Keratinocyte (primary cell): ENCODE measurements at regions not wholly inside any gene's neighbourhood (a gene's known extent, or its start where the extent isn't known, plus 50 kb on each side); places are given as distances from the start of the nearest gene placed in this dataset.

ENCODE experiments used
- DNase-seq: peaks from one replicate; pipeline ENCODE4 v3.0.0-alpha.2; 2011; ENCODE audit warnings: low read depth, missing footprints, low spot score
- FAIRE-seq: peaks from 2 replicates; lab custom pipeline; 2011; peaks lifted over from hg19 to GRCh38; lab: Jason Lieb, UNC
- H2AFZ ChIP-seq: 2 replicates; pipeline ENCODE4 v1.6.0; 2012; ENCODE audit warnings: low read length, control low read depth, inconsistent platforms; ENCODE audit not compliant: control insufficient read depth
- H3K27ac ChIP-seq: 2 replicates; pipeline ENCODE4 v1.5.1; 2011; ENCODE audit warnings: low read length; ENCODE audit not compliant: control insufficient read depth, insufficient read depth
- H3K27me3 ChIP-seq: 3 replicates; pipeline ENCODE4 v1.6.0; 2011; ENCODE audit warnings: low read length; ENCODE audit not compliant: control insufficient read depth, insufficient read depth; ENCODE audit errors: extremely low read depth
- H3K36me3 ChIP-seq, 2 experiments: 2 replicates in 1 of 2; 3 replicates in 1 of 2; pipeline ENCODE4 v1.5.1; 2011; ENCODE audit warnings: low read length in 2 of 2, mild to moderate bottlenecking in 1 of 2; ENCODE audit not compliant: control insufficient read depth in 2 of 2, insufficient read depth in 2 of 2; ENCODE audit errors: extremely low read depth in 1 of 2
- H3K4me1 ChIP-seq: 3 replicates; pipeline ENCODE4 v1.5.1; 2011; ENCODE audit warnings: low read length; ENCODE audit not compliant: control insufficient read depth, insufficient read depth; ENCODE audit errors: extremely low read depth
- H3K4me2 ChIP-seq: 3 replicates; pipeline ENCODE4 v1.6.0; 2011; ENCODE audit warnings: low read depth, low read length; ENCODE audit not compliant: control insufficient read depth, insufficient read depth; ENCODE audit errors: extremely low read depth
- H3K4me3 ChIP-seq, 3 experiments: fragments of 200-600 bp in 1 of 3; sonication (generic) in 1 of 3; 2 replicates in 2 of 3; 3 replicates in 1 of 3; pipeline ENCODE4 v1.5.1; 2011 to 2016; ENCODE audit warnings: low read length in 3 of 3, mild to moderate bottlenecking in 3 of 3, control low read depth in 2 of 3, inconsistent platforms in 1 of 3, low read depth in 1 of 3, mixed read lengths in 1 of 3, mixed run types in 1 of 3, moderate library complexity in 1 of 3; ENCODE audit not compliant: control insufficient read depth in 2 of 3, insufficient read depth in 2 of 3; ENCODE audit errors: extremely low read depth in 1 of 3
- H3K79me2 ChIP-seq: 2 replicates; pipeline ENCODE4 v1.6.0; 2012; ENCODE audit warnings: low read length; ENCODE audit not compliant: control insufficient read depth, insufficient read depth
- H3K9ac ChIP-seq: 3 replicates; pipeline ENCODE4 v1.6.0; 2011; ENCODE audit warnings: low read length; ENCODE audit not compliant: control insufficient read depth, insufficient read depth; ENCODE audit errors: extremely low read depth
- H3K9me1 ChIP-seq: 3 replicates; pipeline ENCODE4 v1.6.0; 2011; ENCODE audit warnings: low read length; ENCODE audit not compliant: control insufficient read depth, insufficient read depth; ENCODE audit errors: extremely low read depth
- H3K9me3 ChIP-seq: 2 replicates; pipeline ENCODE4 v1.5.1; 2012; ENCODE audit warnings: low read depth, low read length; ENCODE audit not compliant: control insufficient read depth
- H4K20me1 ChIP-seq: 3 replicates; pipeline ENCODE4 v1.6.0; 2011; ENCODE audit warnings: low read length; ENCODE audit not compliant: control insufficient read depth, insufficient read depth; ENCODE audit errors: extremely low read depth
- CTCF ChIP-seq, 3 experiments: IDR thresholded peaks in 1 of 3; conservative IDR thresholded peaks in 1 of 3; optimal IDR thresholded peaks in 1 of 3; 2 replicates in 2 of 3; 3 replicates in 1 of 3; pipeline versions ENCODE3 to v1.5.1; 2011; ENCODE audit warnings: low read length in 3 of 3, mild to moderate bottlenecking in 3 of 3, moderate library complexity in 2 of 3, control low read depth in 1 of 3, inconsistent platforms in 1 of 3; ENCODE audit not compliant: insufficient read depth in 2 of 3; ENCODE audit errors: extremely low read depth in 1 of 3
- EZH2 ChIP-seq: IDR thresholded peaks from one replicate; pipeline ENCODE4 v1.6.1; 2012; ENCODE audit warnings: inconsistent platforms, mild to moderate bottlenecking, low read length, moderate library complexity
- dilution Hi-C: fragments of 300-500 bp; cut with MboI; formaldehyde crosslinking; loops from one replicate; pipeline ENCODE4 v1.7.0; 2020; ENCODE audit warnings: low sequenced_read_pairs; ENCODE audit not compliant: extremely low pct_ligation_motif_present

DNA sequence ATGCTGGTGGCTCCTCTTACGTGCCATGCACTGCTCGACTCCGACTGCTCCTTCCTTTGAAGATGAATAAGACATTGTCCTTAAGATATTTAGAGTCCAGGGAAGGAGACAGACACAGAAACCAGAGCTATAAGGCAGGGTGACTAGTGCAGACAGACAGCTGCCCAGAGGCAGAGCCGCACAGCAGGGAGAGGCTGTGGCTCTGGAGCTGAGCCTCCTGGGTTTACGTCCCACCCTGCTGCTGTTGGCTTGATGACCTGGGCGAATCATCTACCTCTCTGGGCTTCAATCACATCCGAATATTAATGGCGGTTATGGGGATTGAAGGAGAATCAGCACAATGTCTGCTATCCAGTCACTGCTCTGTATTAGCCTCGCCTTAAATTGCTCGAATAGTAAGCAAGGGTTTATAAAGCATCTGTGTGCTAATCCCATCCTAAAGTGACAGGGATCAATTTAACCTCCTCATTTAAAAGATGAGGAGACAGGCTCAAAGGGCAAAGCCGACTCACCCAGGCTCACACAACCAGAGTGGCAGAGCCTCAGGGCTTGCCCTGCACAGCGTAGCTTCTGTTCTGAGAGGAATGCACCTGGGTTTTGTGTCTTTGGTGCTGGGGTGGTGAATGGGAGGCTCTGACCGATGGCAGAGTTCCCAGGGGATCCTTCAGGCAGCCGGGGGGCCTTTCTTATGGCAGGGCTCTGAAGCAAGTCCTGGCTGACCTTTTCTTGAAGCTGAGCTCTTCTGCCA is 284.1 kb downstream of the MYCN start:
- TF ChIP-seq EZH2 (no peak), CTCF (optimal IDR thresholded peaks at IDR 0.05 in 1 of 3, IDR thresholded peaks at IDR 0.05 in 1 of 3, conservative IDR thresholded peaks at IDR 0.05 in 1 of 3; ENCODE audit: extremely low read depth in 1 of 3, insufficient read depth in 2 of 3, low read length in 3 of 3) (no peak)
- H3K79me2 ChIP-seq: no peaks in the 10 kb centered on the region
- H3K4me2 ChIP-seq: no peak overlapping the region
- dilution Hi-C loops: no loop called here
- no peaks in the 10 kb centered on the region for H3K4me1 ChIP-seq
- no peaks in the 10 kb centered on the region for H3K9me1 ChIP-seq
- H3K9me3 ChIP-seq: no peaks in the 10 kb centered on the region
- H3K4me3 ChIP-seq: no peak overlapping the region
- H3K9ac ChIP-seq: no peak overlapping the region
- H3K27me3 ChIP-seq: peaks cover 10% of the 10 kb centered on the region
- FAIRE-seq (no peak), DNase-seq (no peak)
- no peaks in the 10 kb centered on the region for H4K20me1 ChIP-seq
- no peak overlapping the region for H2AFZ ChIP-seq
- H3K36me3 ChIP-seq: no peaks in the 10 kb centered on the region
- no peak overlapping the region for H3K27ac ChIP-seq

GRCh38 chr2:16223841-16224177 is 283.5 kb downstream of the MYCN start:
- DNase-seq (no peak), FAIRE-seq (no peak)
- no peaks in the 10 kb centered on the region for H3K79me2 ChIP-seq
- H3K4me3 ChIP-seq: no peak overlapping the region
- H3K36me3 ChIP-seq: no peaks in the 10 kb centered on the region
- no peaks in the 10 kb centered on the region for H4K20me1 ChIP-seq
- H3K4me2 ChIP-seq: no peak overlapping the region
- no peak for TF ChIP-seq CTCF (optimal IDR thresholded peaks at IDR 0.05 in 1 of 3, IDR thresholded peaks at IDR 0.05 in 1 of 3, conservative IDR thresholded peaks at IDR 0.05 in 1 of 3; ENCODE audit: extremely low read depth in 1 of 3, insufficient read depth in 2 of 3, low read length in 3 of 3)
- TF ChIP-seq EZH2: no peak
- H3K27ac ChIP-seq: no peak overlapping the region
- H2AFZ ChIP-seq: no peak overlapping the region
- no peaks in the 10 kb centered on the region for H3K9me3 ChIP-seq
- no peak overlapping the region for H3K9ac ChIP-seq
- H3K4me1 ChIP-seq: no peaks in the 10 kb centered on the region
- dilution Hi-C loops: no loop called here
- H3K9me1 ChIP-seq: no peaks in the 10 kb centered on the region
- H3K27me3 ChIP-seq: peaks cover 10% of the 10 kb centered on the region
